MCF 10A (cell line): ENCODE measurements at regions not wholly inside any gene's neighbourhood (a gene's known extent, or its start where the extent isn't known, plus 50 kb on each side); places are given as distances from the start of the nearest gene placed in this dataset.

Experiments used
- BruUV-seq: library from RNA; stranded (reverse); fragments of 400-500 nt; replicated peaks from 2 replicates; lab custom pipeline; 2021; lab: Mats Ljungman, UMichigan
- CTCF ChIA-PET: fragments of 300-600 bp; sonication (Branson Sonifier 250); formaldehyde crosslinking; extraction: SDS; loops from one replicate; lab custom pipeline; 2021; ENCODE audit warnings: antibody characterized with exemption, inconsistent platforms; lab: Yijun Ruan, JAX
- POLR2A ChIA-PET: fragments of 300-600, 350-650 bp; sonication (Branson Sonifier 250); formaldehyde crosslinking; extraction: SDS; loops from one replicate; lab custom pipeline; 2020; ENCODE audit warnings: antibody characterized with exemption, inconsistent platforms; lab: Yijun Ruan, JAX
- DNase-seq: peaks from one replicate; pipeline ENCODE4 v3.0.0-alpha.2; 2018; ENCODE audit not compliant: unreplicated experiment
- H3K27ac Mint-ChIP-seq: one replicate; pipeline ENCODE4 v1.8.0; 2022; ENCODE audit warnings: mild to moderate bottlenecking, low read depth, mixed read lengths; ENCODE audit not compliant: unreplicated experiment
- H3K27me3 Mint-ChIP-seq: one replicate; pipeline ENCODE4 v1.8.0; 2022; ENCODE audit warnings: mixed read lengths; ENCODE audit not compliant: insufficient read depth, unreplicated experiment
- H3K36me3 Mint-ChIP-seq: one replicate; pipeline ENCODE4 v1.8.0; 2022; ENCODE audit warnings: mild to moderate bottlenecking, moderate library complexity, mixed read lengths; ENCODE audit not compliant: insufficient read depth, unreplicated experiment
- H3K4me1 Mint-ChIP-seq: one replicate; pipeline ENCODE4 v1.8.0; 2022; ENCODE audit warnings: mixed read lengths; ENCODE audit not compliant: insufficient read depth, unreplicated experiment
- H3K4me3 Mint-ChIP-seq: one replicate; pipeline ENCODE4 v1.8.0; 2022; ENCODE audit warnings: mild to moderate bottlenecking, moderate library complexity, mixed read lengths; ENCODE audit not compliant: unreplicated experiment
- H3K9me3 Mint-ChIP-seq: one replicate; pipeline ENCODE4 v1.8.0; 2022; ENCODE audit warnings: mixed read lengths; ENCODE audit not compliant: unreplicated experiment
- CTCF ChIP-seq: fragments of 200-600 bp; IDR thresholded peaks from one replicate; pipeline ENCODE4 v1.8.0; 2022; ENCODE audit warnings: antibody characterized with exemption, mild to moderate bottlenecking; ENCODE audit not compliant: unreplicated experiment
- intact Hi-C: fragments of 100-400 bp; cut with micrococcal nuclease; formaldehyde crosslinking; loops from 2 replicates; pipeline ENCODE4 v1.14.1; 2022

- no TSS peak for BruUV-seq
- POLR2A ChIA-PET = no interaction called here
- CTCF ChIA-PET = interaction anchor here (0.6 to 1.0 kb wide), 3 partner anchors 11 to 219 kb away, joined by 3 read pairs; no protein-coding TSS in a partner anchor
- Mint-ChIP-seq H3K36me3 (no peaks in the 10 kb centered on the region), H3K9me3 (no peaks in the 10 kb centered on the region), H3K27ac (no peak overlapping the region), H3K27me3 (peaks cover 33% of the 10 kb centered on the region), H3K4me1 (no peaks in the 10 kb centered on the region), H3K4me3 (no peak overlapping the region)
- intact Hi-C loops = no loop called here
- no peak for DNase-seq
- no peak for TF ChIP-seq CTCF
Measured at GRCh38 chr3:116586285-116586944, 123.2 kb upstream of the TUSC7 start.

DNA sequence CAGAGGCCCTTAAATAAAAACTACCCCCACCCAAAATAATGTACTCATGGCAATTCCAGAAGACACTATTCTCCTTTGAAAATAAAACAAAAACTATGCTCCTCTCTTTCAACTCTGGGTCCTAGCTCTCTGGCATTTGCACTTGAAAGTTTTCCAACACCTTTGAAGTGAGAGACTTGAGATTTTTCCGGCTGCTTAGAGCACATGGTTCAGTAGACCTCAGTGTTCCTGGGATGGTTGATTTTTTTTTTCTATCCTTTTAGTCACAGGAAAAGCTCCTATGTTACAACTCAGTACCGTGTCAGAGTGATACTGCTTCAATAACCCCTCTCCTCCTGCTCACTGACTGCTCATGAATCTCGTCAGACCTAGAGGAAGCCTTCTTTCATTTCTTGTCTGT is 118.3 kb upstream of the TUSC7 start:
- ChIA-PET POLR2A (no interaction called here), CTCF (no interaction called here)
- no peak for DNase-seq
- no peaks in the 10 kb centered on the region for H3K4me1 Mint-ChIP-seq
- intact Hi-C loops = no loop called here
- peaks cover 43% of the 10 kb centered on the region for H3K27me3 Mint-ChIP-seq
- no peak for TF ChIP-seq CTCF
- BruUV-seq = no TSS peak
- H3K4me3 Mint-ChIP-seq = no peak overlapping the region
- no peaks in the 10 kb centered on the region for H3K9me3 Mint-ChIP-seq
- H3K36me3 Mint-ChIP-seq = no peaks in the 10 kb centered on the region
- no peak overlapping the region for H3K27ac Mint-ChIP-seq

DNA sequence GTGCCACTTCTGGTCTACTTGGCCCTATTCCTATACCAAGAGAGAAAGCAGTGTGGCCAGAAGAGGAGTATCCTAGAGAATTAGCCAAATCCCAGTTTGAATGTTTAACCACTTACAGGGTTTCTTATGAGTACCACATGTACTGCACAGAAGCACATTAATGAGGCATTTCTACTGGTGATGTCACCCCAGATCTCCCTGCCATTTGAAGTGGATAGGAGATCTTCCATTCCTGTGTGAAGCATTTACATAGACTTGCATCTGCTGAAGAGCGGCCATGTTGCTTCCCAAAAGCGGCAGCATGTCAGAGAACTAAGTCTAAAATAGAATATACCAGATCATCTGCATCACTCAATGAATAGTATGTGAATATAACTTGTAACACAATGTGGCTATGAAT is 108.4 kb upstream of the TUSC7 start:
- BruUV-seq = no TSS peak
- ChIA-PET CTCF (interaction anchor here (0.8 to 4.3 kb wide), 2 partner anchors 13 to 157 kb away, joined by 3 to 16 read pairs; no protein-coding TSS in a partner anchor), POLR2A (no interaction called here)
- intact Hi-C loops = no loop called here
- Mint-ChIP-seq H3K27me3 (peaks cover 20% of the 10 kb centered on the region), H3K4me1 (no peaks in the 10 kb centered on the region), H3K9me3 (no peaks in the 10 kb centered on the region), H3K36me3 (no peaks in the 10 kb centered on the region), H3K27ac (no peak overlapping the region), H3K4me3 (no peak overlapping the region)
- DNase-seq = no peak
- TF ChIP-seq CTCF = no peak

DNA sequence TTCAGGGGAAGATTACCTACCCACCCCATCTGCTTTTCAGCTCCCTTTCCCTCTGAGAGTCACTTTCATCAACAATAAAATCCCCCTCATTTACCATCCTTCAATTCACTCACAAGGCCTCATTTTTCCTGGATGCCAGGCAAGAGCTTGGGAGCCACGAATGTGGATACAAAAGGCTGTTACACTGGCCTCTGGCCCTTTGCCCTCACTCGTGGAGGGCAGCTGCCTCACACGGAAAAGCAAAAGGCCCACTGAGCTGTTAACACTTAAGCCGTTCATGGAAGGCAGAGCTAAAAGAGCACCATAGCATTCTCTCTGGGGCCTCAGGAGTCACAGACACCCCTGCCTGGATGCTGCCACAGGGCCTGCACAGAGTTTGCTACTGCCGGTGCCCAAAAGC is 102.4 kb upstream of the TUSC7 start:
- TF ChIP-seq CTCF = no peak
- H3K27ac Mint-ChIP-seq = no peak overlapping the region

More for the DNA sequence above, 102.4 kb upstream of the TUSC7 start:
- Mint-ChIP-seq H3K4me3 (no peak overlapping the region), H3K9me3 (no peaks in the 10 kb centered on the region), H3K27me3 (no peaks in the 10 kb centered on the region), H3K4me1 (no peaks in the 10 kb centered on the region), H3K36me3 (peaks cover 6% of the 10 kb centered on the region)
- POLR2A ChIA-PET = no interaction called here
- BruUV-seq = no TSS peak
- no peak for DNase-seq
- CTCF ChIA-PET = interaction anchor here (0.6 kb wide), 2 partner anchors 54 to 259 kb away, joined by 3 read pairs; no protein-coding TSS in a partner anchor
- intact Hi-C loops = no loop called here
